VCaP (cell line): ENCODE measurements at regions not wholly inside any gene's neighbourhood (a gene's known extent, or its start where the extent isn't known, plus 50 kb on each side); places are given as distances from the start of the nearest gene placed in this dataset.

Source experiments
- H3K27ac ChIP-seq: fragments of 450-650 bp; 2 replicates; pipeline ENCODE4 v1.5.1; 2017
- CTCF ChIP-seq: fragments of 450-650 bp; conservative IDR thresholded peaks from 2 replicates; pipeline ENCODE4 v1.5.1; 2017; ENCODE audit warnings: mild to moderate bottlenecking, moderate library complexity

GRCh38 chr10:33883881-33884280 is 549.4 kb upstream of the NRP1 start:
- TF ChIP-seq CTCF = no peak
- H3K27ac ChIP-seq = no peak overlapping the region

- TF ChIP-seq CTCF = no peak
- H3K27ac ChIP-seq = no peak overlapping the region
Observed at GRCh38 chr10:33882996-33883395, 548.5 kb upstream of the NRP1 start.

GRCh38 chr10:33880291-33880690 is 545.8 kb upstream of the NRP1 start:
- TF ChIP-seq CTCF = no peak
- H3K27ac ChIP-seq = no peak overlapping the region

- no peak for TF ChIP-seq CTCF
- no peak overlapping the region for H3K27ac ChIP-seq
Observed at GRCh38 chr10:33878238-33878786, 543.8 kb upstream of the NRP1 start.

- no peak overlapping the region for H3K27ac ChIP-seq
Observed at GRCh38 chr10:33876584-33877400, 542.3 kb upstream of the NRP1 start.

GRCh38 chr10:33875924-33876583 is 541.6 kb upstream of the NRP1 start:
- no peak overlapping the region for H3K27ac ChIP-seq
- no peak for TF ChIP-seq CTCF

More at GRCh38 chr10:33876584-33877400, 542.3 kb upstream of the NRP1 start:
- no peak for TF ChIP-seq CTCF
